ENCODE measurements at regions not wholly inside any gene's neighbourhood (a gene's known extent, or its start where the extent isn't known, plus 50 kb on each side); places are given as distances from the start of the nearest gene placed in this dataset.
A peak's percentile ranks its signal among the peaks of the same experiment; 100 is the strongest.

GRCh38 chr4:38560768-38561558 is 103.0 kb upstream of the KLF3 start:
- H3K27me3 ChIP-seq (ENCODE audit: insufficient read depth, low read length) = no peaks in the 10 kb centered on the region
- H3K23ac ChIP-seq (ENCODE audit: low read length) = no peak overlapping the region
- no peaks in the 10 kb centered on the region for H3K79me1 ChIP-seq (ENCODE audit: low read length)
- H3K9me3 ChIP-seq (ENCODE audit: insufficient read depth, low read depth, low read length) = no peaks in the 10 kb centered on the region
- H4K8ac ChIP-seq (ENCODE audit: low read depth, low read length) = no peak overlapping the region
- no peak overlapping the region for H4K12ac ChIP-seq (ENCODE audit: low read depth, low read length)
- no peak overlapping the region for H2AK5ac ChIP-seq (ENCODE audit: low read length)
- no peaks in the 10 kb centered on the region for H3K79me2 ChIP-seq (ENCODE audit: control insufficient read depth, insufficient read depth, low read length, poor library complexity)
- no peaks in the 10 kb centered on the region for H3K36me3 ChIP-seq (ENCODE audit: control insufficient read depth in 1 of 2, insufficient read depth in 2 of 2, low read length in 2 of 2)
- H3K4me1 ChIP-seq (ENCODE audit: control insufficient read depth in 1 of 2, insufficient read depth in 2 of 2, low read length in 2 of 2) = peaks cover 0 to 4% of the 10 kb centered on the region in 2 experiments
- H3K27ac ChIP-seq (ENCODE audit: low read depth, low read length) = no peak overlapping the region
- DNase-seq = no peak
- H2BK120ac ChIP-seq (ENCODE audit: insufficient read depth, low read length, poor library complexity) = no peak overlapping the region
- no peak overlapping the region for H3K4me2 ChIP-seq (ENCODE audit: low read length)
- WGBS (ENCODE audit: extremely low coverage, insufficient coverage, insufficient read length) = no CpG with 5 or more reads among the region's 7 CpGs
- H2BK5ac ChIP-seq (ENCODE audit: low read depth, low read length, poor library complexity) = no peak overlapping the region
- H3K18ac ChIP-seq (ENCODE audit: low read length) = no peak overlapping the region
- H3K4ac ChIP-seq (ENCODE audit: low read depth, low read length) = no peak overlapping the region
- no peak overlapping the region for H4K91ac ChIP-seq (ENCODE audit: low read depth, low read length)
- no peak overlapping the region for H2BK12ac ChIP-seq (ENCODE audit: low read length)
- no peak overlapping the region for H3K14ac ChIP-seq (ENCODE audit: low read length)
- no peak overlapping the region for H2AFZ ChIP-seq (ENCODE audit: insufficient read depth, low read length, poor library complexity)
- no peak overlapping the region for H3K4me3 ChIP-seq (ENCODE audit: low read depth, low read length)
- H3K9ac ChIP-seq (ENCODE audit: low read length) = no peak overlapping the region

GRCh38 chr4:38562751-38563198 is 101.2 kb upstream of the KLF3 start:
- Histone ChIP-seq H3K9ac (ENCODE audit: low read length) (no peak overlapping the region), H3K9me3 (ENCODE audit: insufficient read depth, low read depth, low read length) (no peaks in the 10 kb centered on the region), H2AFZ (ENCODE audit: insufficient read depth, low read length, poor library complexity) (no peak overlapping the region), H3K27ac (ENCODE audit: low read depth, low read length) (no peak overlapping the region), H2BK5ac (ENCODE audit: low read depth, low read length, poor library complexity) (no peak overlapping the region), H3K4me2 (ENCODE audit: low read length) (no peak overlapping the region), H3K23ac (ENCODE audit: low read length) (no peak overlapping the region), H3K4me3 (ENCODE audit: low read depth, low read length) (no peak overlapping the region), H3K36me3 (ENCODE audit: control insufficient read depth in 1 of 2, insufficient read depth in 2 of 2, low read length in 2 of 2) (no peaks in the 10 kb centered on the region), H2AK5ac (ENCODE audit: low read length) (no peak overlapping the region), H4K91ac (ENCODE audit: low read depth, low read length) (no peak overlapping the region), H3K79me2 (ENCODE audit: control insufficient read depth, insufficient read depth, low read length, poor library complexity) (no peaks in the 10 kb centered on the region), H3K4ac (ENCODE audit: low read depth, low read length) (no peak overlapping the region), H3K18ac (ENCODE audit: low read length) (no peak overlapping the region), H3K79me1 (ENCODE audit: low read length) (no peaks in the 10 kb centered on the region), H2BK12ac (ENCODE audit: low read length) (no peak overlapping the region), H3K27me3 (ENCODE audit: insufficient read depth, low read length) (no peaks in the 10 kb centered on the region), H2BK120ac (ENCODE audit: insufficient read depth, low read length, poor library complexity) (no peak overlapping the region), H3K14ac (ENCODE audit: low read length) (no peak overlapping the region), H3K4me1 (ENCODE audit: control insufficient read depth in 1 of 2, insufficient read depth in 2 of 2, low read length in 2 of 2) (peaks cover 0 to 4% of the 10 kb centered on the region in 2 experiments), H4K8ac (ENCODE audit: low read depth, low read length) (peak overlapping the region; percentile 22), H4K12ac (ENCODE audit: low read depth, low read length) (no peak overlapping the region)
- DNase-seq = peak in 1 of 2 donors; percentile 44
- no CpG with 5 or more reads among the region's 4 CpGs for WGBS (ENCODE audit: extremely low coverage, insufficient coverage, insufficient read length)

GRCh38 chr4:38563707-38564495 is 100.1 kb upstream of the KLF3 start:
- Histone ChIP-seq H3K36me3 (ENCODE audit: control insufficient read depth in 1 of 2, insufficient read depth in 2 of 2, low read length in 2 of 2) (no peaks in the 10 kb centered on the region), H2BK5ac (ENCODE audit: low read depth, low read length, poor library complexity) (no peak overlapping the region), H3K23ac (ENCODE audit: low read length) (no peak overlapping the region), H3K4me3 (ENCODE audit: low read depth, low read length) (no peak overlapping the region), H4K12ac (ENCODE audit: low read depth, low read length) (no peak overlapping the region), H2BK12ac (ENCODE audit: low read length) (no peak overlapping the region), H3K4ac (ENCODE audit: low read depth, low read length) (no peak overlapping the region), H3K9me3 (ENCODE audit: insufficient read depth, low read depth, low read length) (no peaks in the 10 kb centered on the region), H3K4me2 (ENCODE audit: low read length) (no peak overlapping the region), H2AK5ac (ENCODE audit: low read length) (no peak overlapping the region), H3K79me2 (ENCODE audit: control insufficient read depth, insufficient read depth, low read length, poor library complexity) (no peaks in the 10 kb centered on the region), H3K14ac (ENCODE audit: low read length) (no peak overlapping the region), H3K27ac (ENCODE audit: low read depth, low read length) (no peak overlapping the region), H4K8ac (ENCODE audit: low read depth, low read length) (no peak overlapping the region), H3K18ac (ENCODE audit: low read length) (no peak overlapping the region), H3K79me1 (ENCODE audit: low read length) (no peaks in the 10 kb centered on the region), H3K9ac (ENCODE audit: low read length) (no peak overlapping the region), H2AFZ (ENCODE audit: insufficient read depth, low read length, poor library complexity) (no peak overlapping the region), H2BK120ac (ENCODE audit: insufficient read depth, low read length, poor library complexity) (no peak overlapping the region), H3K4me1 (ENCODE audit: control insufficient read depth in 1 of 2, insufficient read depth in 2 of 2, low read length in 2 of 2) (peaks cover 0 to 4% of the 10 kb centered on the region in 2 experiments), H4K91ac (ENCODE audit: low read depth, low read length) (no peak overlapping the region), H3K27me3 (ENCODE audit: insufficient read depth, low read length) (no peaks in the 10 kb centered on the region)
- no CpG with 5 or more reads among the region's 9 CpGs for WGBS (ENCODE audit: extremely low coverage, insufficient coverage, insufficient read length)
- no peak for DNase-seq

- 100% methylated on average over 1 of the region's 12 CpGs for WGBS (ENCODE audit: extremely low coverage, insufficient coverage, insufficient read length)
- no peak overlapping the region for H2BK12ac ChIP-seq (ENCODE audit: low read length)
These were observed 98.5 kb upstream of the KLF3 start for GRCh38 chr4:38565271-38566199.

More at GRCh38 chr4:38565271-38566199, 98.5 kb upstream of the KLF3 start:
- H3K4me2 ChIP-seq (ENCODE audit: low read length) = no peak overlapping the region
- no peak overlapping the region for H3K18ac ChIP-seq (ENCODE audit: low read length)
- no peak overlapping the region for H4K8ac ChIP-seq (ENCODE audit: low read depth, low read length)
- H3K14ac ChIP-seq (ENCODE audit: low read length) = no peak overlapping the region
- H3K79me1 ChIP-seq (ENCODE audit: low read length) = no peaks in the 10 kb centered on the region
- no peak overlapping the region for H3K23ac ChIP-seq (ENCODE audit: low read length)
- no peak overlapping the region for H3K4ac ChIP-seq (ENCODE audit: low read depth, low read length)
- no peaks in the 10 kb centered on the region for H3K27me3 ChIP-seq (ENCODE audit: insufficient read depth, low read length)
- no peaks in the 10 kb centered on the region for H3K36me3 ChIP-seq (ENCODE audit: control insufficient read depth in 1 of 2, insufficient read depth in 2 of 2, low read length in 2 of 2)
- no peak overlapping the region for H2BK5ac ChIP-seq (ENCODE audit: low read depth, low read length, poor library complexity)
- DNase-seq = peak in 1 of 2 donors; percentile 19
- H3K79me2 ChIP-seq (ENCODE audit: control insufficient read depth, insufficient read depth, low read length, poor library complexity) = no peaks in the 10 kb centered on the region
- no peak overlapping the region for H3K27ac ChIP-seq (ENCODE audit: low read depth, low read length)
- no peak overlapping the region for H2BK120ac ChIP-seq (ENCODE audit: insufficient read depth, low read length, poor library complexity)
- H3K9ac ChIP-seq (ENCODE audit: low read length) = no peak overlapping the region
- H2AFZ ChIP-seq (ENCODE audit: insufficient read depth, low read length, poor library complexity) = no peak overlapping the region
- no peak overlapping the region for H2AK5ac ChIP-seq (ENCODE audit: low read length)
- no peaks in the 10 kb centered on the region for H3K9me3 ChIP-seq (ENCODE audit: insufficient read depth, low read depth, low read length)
- no peak overlapping the region for H4K12ac ChIP-seq (ENCODE audit: low read depth, low read length)
- no peak overlapping the region for H4K91ac ChIP-seq (ENCODE audit: low read depth, low read length)
- no peak overlapping the region for H3K4me3 ChIP-seq (ENCODE audit: low read depth, low read length)
- peaks cover 0 to 4% of the 10 kb centered on the region in 2 experiments for H3K4me1 ChIP-seq (ENCODE audit: control insufficient read depth in 1 of 2, insufficient read depth in 2 of 2, low read length in 2 of 2)
